Occipital lobe (tissue), 1 donor: ENCODE measurements at regions not wholly inside any gene's neighbourhood (a gene's known extent, or its start where the extent isn't known, plus 50 kb on each side); places are given as distances from the start of the nearest gene placed in this dataset.

Source experiments
- DNase-seq: peaks from one replicate; lab custom pipeline; 2025; lab: John Stamatoyannopoulos, UW

DNA sequence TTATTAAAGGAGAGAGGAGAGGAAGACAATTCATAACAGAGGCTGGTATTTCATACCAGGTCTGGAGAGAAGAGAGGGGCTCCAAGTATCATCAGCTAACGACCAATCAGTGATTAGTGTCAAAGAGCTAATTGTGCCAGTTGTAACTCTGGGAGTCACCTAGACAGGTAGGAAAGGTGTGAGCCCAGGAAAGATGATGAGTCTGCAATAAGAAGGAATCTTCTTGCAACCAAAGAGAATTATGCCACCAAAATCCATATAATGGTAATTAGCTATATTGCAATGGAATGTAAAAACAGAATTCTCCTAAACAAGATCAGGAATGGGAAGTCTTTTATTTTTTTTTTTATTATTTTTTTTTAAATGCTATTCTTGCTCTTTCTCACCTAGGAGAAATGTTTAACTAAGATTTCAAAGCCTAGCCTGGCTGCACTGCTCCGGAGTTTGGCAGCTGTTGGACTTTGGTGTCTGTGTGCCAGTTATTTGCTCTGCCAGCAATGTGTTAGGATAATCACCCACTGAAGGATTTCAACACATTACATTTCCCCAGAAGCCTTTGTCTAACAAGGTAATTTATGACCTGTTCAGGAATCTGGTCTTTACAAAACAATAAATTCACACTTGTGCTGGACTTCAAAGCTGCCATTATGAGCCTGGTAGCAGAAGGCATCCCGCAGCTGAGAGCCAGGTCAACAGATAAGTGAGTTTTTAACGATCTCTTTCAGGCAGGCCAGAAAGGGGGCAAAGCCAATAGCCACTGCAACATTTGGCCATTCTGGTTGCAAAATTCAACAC, 89.4 kb downstream of the FOXB1 start:
- DNase-seq = no peak

DNA sequence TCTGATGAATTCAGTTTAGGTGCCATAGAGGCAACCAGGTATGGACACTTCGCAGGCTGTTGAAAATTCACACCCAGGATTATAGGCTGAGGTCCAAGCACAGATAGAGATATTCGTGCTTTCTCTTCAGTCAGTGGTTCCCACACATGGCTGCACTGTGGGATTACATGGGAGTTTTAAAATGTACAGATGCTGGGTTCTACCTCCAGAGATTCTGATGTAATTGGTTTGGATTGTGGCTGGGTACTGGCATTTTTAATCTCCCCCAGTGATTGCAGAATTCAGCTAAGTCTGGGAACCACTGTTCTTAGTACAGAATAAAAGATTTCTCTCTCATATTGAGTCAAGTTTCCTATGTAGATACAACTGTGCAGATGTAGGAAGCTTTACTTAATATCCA, 91.6 kb downstream of the FOXB1 start:
- DNase-seq = no peak

DNA sequence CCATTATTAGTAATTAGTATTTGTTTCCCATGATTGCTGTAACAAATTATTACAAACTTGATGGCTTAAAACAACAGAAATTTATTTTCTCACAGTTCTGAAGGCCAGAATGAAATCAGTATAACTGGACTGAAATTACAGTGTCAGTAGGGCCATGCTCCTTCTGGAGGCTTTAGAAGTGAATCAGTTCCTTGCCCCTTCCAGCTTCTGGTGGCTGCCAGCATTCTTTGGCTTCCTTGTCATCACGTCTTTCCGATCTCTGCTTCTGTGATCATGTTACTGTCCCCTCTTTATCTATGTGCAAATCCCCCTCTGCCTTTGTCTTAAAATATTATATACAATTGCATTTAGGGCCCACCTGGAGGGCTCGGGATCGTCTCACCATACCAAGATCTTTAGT, 92.0 kb downstream of the FOXB1 start:
- DNase-seq = no peak

DNA sequence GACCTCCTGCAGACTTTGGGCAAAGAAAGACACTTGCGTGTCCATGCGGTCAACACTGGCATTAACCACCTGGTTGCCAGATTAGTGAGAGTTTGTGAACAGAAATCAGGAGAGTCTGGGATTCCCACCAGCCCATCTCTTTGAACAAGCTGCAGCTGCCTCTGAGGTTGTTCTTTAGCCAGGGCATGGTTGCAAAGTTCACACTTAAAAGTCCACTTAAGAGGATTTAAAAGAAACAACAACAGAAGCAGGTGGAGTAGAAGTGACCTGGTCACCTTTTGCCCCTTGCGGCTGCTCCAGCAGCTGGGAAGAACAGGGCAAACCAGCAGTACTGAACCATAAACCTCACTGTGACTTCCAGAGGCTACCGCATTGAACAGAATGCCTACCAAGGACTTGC, 97.3 kb downstream of the FOXB1 start:
- no peak for DNase-seq

DNA sequence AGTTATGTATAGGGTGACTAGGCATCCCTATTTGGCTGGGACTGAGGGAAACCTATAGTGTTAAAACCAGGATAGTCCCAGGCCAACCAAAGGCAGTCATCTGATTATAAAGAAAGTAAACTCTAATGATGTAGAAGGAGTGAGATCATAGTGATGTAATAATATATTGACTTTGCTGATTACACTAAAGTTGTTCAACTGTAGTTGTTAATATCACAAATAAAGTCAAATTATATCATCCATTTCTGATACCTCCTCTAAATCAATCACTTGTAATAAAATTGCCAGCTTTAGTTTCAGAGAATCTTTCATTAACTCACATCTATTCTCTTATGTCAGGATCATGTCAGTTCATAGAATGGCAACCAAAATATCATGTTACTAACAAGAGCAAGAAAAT, 98.6 kb downstream of the FOXB1 start:
- DNase-seq = no peak

DNA sequence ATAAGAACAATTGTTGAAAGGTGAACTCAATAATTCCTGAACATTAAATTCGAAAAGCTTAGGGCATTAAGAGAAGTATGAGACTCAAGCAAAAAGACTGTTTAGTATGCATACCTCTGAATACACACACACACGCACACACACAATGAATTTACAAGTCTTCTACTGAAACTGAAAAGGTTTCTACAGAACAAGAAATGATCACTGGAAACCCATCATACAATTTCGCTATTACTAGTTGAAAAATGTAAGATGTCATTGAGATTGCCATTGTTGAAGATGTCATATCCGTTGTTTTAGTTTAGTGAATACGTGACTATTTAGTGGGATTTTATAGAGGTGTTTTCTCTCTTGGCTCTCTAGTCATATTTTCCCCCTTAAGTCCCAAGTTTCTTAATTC, 106.8 kb downstream of the FOXB1 start:
- no peak for DNase-seq

DNA sequence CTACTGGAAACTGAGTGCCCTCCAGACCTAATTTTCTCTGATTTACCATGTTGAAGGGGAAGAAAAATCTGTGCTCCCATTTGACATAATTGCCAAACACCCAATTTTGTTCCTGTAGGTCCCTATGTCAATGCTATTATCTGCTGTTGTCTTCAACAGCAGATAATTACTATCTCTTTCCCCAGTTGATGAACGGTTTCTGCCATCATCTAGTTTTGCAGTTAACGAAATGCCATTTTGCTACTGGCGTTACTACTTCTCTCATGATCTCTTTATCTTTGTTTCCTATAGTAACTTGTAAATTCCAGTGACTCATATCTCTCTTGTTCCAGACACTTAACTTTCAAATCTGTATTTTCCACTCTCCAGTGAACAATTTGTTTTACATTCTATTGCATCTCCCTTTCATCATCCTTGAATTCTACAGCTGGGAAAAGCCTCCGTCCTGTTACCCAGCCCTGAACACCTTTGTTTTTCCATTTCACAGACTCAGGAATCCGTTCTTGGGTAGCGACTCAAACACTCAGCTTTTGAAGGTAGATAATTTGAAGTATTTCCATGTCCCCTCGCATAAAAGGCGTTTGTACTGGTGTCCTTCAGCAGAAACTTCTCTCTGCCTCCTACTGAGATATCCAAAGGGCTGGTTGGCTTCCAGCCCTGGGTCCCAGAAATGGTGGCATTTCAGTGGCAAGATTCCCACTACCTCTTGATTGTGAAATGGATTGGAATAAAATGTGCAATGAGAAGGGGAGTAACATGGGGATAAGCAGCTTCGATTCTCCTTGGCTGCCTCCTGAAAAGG, 111.7 kb downstream of the FOXB1 start:
- no peak for DNase-seq

DNA sequence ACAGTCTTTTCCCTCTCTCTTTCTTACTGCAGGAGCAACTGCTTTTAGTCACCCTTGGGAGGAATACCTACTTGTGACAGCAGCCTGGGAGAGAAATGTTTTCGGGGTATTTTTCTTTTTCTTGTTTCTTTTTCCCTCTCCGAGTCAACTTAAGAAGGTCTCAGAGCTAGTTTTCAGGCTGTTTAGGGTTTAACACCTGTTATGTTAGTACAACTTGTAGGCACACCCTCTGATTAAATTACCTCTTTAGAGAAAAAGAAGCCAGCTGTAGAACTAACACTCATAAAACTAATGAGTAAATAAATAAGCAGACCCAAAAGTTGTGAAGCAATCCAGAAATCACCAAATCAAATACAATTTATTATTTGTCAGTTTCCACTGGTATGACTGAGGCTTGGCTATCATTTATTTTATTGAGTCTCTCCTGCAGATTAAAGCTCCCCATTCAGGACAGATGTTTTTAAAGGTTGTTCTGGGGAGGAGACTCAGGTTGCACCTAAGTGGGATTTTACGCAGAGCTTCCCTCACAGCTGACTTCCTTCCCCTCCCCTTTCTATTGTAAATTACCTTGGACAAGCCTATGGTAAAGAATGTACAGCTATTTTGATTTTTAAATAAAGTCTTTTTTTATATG, 112.5 kb downstream of the FOXB1 start:
- DNase-seq = no peak

DNA sequence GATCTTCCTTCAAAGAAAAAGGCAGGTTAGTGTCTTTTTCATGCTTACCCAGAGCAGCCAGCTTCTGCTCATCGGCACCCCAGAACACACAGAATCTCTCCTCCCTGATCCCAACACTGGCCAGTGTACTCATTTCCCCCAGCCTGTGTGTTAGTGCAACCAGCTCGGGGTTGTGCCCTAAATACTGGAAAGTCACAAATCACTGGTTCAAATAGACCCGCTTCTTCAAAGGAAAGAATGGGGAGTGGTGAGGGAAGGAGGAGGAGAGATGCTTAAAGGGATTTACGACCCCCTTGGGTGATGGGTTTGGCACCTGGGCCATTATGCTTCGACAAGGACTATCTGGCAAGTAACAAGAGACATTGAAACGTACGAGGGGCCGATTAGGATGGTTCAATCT, 114.0 kb downstream of the FOXB1 start:
- DNase-seq = no peak

DNA sequence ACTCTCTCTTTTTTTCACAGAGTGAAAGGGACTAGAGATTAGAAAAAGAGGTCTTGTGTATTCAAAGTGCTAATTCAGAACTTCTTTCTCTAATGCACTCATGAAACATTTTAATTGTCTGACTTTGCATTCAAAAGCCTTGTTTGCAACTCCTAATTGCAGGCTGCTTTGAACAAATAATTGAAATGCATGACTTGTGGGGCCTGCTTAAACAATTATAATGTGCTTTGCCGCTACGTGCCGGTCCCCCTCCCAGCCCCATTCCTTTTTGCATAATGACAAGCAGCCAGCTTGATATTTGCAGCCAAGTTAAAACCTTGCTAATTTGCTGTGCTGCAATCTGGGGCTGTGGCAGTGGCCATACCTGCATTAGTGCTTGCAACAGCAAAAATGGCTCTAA, 114.5 kb downstream of the FOXB1 start:
- DNase-seq = no peak

DNA sequence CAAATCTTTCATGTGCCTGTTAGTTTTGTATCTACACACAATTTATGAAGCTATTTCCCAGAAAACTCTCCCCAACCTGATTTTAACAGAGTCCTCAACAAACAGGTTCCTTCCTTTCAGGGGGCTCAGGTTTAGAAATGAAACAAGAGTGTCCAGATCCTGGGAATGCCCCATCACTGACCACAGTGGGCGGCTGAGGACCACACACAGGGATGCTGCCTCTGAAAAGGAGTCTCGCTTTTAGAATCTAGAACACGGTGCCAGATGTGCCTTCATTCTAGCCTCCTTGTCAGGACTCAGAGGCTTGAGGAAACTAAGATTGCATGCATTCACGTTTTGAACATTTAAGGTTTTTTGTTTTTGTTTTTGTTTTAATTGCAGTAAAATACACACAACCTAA, 115.0 kb downstream of the FOXB1 start:
- DNase-seq = no peak

DNA sequence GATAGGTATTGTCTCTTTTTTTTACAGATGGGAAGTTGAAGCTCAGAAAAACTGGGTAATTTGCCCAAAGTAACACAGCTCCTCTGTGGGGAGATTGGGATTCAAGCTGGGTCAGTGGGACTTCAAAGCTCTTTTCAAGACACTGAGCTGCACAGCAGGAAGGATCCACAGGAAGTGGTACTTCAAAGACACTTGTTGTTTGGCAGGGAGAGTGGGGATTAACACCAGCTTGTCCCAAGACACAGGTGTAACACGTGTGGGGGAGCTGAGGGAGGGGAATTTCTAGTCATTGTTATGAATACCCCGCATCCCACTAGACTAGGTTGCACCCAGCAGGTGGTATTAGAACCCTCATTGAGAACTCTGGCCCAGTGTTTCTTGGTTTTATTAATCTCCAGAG, 116.0 kb downstream of the FOXB1 start:
- DNase-seq = no peak

DNA sequence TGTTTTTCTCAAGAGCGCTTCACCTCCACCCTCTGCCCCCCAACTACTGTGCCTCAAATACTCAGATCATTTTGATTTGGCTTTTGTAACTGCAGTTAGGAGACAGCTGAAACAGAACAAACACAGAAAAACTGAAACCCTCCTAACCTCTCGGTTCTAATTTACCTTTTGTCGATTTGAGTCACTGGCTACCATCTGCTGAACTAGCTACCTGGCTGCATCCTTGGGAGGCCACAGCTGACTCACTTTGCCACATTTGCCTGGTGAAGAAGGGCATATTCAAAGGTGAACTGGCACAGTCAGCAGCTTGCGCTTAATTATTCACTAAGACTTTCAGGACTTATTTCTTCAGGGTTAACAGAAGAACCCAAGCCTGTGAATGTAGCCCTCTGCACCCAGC, 117.7 kb downstream of the FOXB1 start:
- no peak for DNase-seq

DNA sequence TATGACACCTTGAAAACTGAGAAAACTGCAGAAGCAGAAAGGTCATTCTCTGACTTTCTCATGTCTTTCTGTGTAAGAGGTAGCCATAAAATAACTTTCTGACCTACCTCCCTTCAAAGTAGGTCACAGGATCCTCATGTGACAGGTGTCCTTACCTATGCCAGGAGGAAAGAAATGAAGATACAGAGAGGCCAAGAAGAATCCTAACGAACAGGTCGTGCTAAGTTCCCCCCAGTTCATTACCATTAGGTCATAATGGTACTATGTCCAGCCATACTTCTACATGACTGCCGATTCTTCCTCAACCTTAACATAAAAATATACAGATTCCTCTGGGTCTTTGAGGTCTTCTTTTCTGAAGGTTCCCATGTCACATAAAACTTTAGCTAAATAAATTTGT, 118.6 kb downstream of the FOXB1 start:
- DNase-seq = no peak

DNA sequence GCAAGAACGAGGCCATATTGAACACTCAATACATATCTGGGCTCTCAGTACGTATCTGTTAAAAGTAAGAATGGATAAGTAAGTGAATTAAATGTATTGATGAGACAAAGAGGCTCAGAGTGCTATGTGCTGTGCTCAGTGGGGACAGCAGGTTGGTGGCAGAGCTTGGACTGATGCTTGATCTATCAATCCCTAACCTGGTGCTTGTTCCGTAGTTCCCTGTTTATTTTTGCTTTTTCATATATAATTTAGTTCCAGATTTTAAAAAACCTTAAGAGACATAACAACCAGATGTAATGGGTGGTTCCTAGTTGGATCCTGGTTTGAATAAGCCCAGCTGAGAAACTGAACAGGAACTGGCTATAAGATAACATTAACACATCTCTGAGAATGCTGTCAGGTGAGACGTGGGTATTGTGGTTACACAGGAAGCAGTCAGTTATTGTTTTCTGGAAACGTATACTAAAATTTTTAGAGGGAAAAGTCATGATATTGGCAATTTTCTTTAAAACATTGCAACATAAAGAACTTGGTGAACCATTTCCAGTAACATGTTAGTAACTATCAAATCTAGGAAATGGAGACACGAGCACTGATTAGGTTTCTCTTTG, 120.5 kb downstream of the FOXB1 start:
- DNase-seq = no peak

DNA sequence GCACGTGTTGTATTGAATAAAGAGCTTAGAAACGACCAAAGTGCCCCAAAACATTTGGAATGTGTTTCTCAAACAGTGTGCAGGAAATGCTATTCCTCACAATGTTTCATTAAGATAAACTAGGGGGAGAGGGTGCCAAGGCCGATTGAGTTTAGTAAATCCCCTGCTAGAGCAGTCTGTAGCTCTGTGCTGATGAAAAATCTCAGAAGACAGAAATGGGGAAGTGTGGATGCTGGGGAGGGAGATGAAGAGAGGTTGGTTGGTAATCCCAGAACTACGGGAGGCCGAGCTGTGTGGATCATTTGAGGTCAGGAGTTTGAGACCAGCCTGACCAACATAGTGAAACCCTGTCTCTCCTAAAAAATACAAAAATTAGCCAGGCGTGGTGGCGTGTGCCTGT, 121.2 kb downstream of the FOXB1 start:
- DNase-seq = no peak

DNA sequence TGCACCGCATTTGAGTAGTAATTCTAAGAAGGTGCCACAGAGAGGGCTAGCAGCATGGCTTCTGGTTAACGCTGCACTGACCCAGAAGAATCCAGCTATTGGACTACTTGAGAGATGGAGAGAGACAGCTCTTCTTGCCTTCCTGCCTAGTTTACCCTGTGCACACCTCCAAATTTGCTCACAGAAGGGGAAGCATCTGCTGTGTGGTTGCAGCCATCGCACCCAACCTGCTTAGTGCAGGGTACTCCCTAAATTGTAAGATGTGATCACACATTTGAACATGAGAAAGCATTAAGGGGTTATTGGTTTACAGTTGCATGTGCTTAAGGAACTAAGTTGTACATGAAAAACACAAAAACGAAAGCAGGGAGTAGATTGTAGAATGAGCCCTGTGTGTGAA, 122.1 kb downstream of the FOXB1 start:
- no peak for DNase-seq

DNA sequence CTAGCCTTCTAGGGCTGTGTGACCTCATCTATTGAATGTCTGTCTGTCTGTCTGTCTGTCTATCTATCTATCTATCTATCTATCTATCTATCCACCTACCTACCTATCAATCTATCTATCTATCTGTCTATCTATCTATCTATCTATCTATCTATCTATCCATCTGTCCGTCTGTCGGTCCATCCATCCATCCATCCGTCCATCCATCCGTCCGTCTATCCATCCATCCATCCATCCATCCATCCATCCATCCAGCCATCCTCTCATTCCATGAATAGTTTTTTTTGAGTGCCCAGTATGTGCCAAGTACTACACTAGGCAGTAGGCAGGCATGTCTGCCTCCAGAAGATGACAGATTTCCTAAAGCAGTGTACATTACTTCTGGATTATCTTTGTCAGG, 122.5 kb downstream of the FOXB1 start:
- DNase-seq = no peak

DNA sequence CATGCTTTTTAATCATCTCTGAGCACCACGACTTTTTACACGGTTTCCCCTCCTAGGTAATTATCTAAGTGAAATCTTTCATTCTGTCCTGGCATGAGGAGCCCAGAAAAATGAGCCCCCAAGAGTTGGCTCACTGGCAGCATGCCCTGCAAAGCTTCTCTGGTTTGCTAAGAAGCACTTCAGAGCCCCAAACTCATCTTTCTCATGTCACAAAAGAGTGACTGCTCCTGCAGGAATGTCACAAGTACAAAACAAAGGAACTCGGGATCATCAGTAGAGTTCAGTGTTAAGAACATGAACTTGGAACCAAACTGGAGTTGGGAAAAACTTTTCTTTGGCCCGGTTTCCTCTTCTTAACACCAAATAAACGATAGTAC, 123.9 kb downstream of the FOXB1 start:
- DNase-seq = no peak

DNA sequence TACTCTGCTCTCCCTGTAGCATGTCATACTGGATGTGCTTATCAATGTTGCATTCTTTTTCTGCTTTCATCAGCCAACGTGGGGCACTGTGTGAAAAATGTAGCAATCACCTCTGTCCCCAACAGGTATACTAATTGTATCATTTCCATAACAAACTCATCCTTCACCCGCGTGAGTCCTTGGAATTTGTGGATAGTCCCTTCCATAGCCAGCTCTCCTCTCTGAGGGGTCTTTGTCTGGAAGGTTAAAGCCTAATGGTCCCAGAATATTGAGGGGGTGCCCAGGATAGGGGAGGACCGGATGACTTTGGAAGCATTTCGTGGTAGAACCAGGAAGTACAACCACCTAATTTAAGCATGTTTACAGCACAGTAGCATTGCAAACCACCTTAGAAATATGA, 124.6 kb downstream of the FOXB1 start:
- no peak for DNase-seq

DNA sequence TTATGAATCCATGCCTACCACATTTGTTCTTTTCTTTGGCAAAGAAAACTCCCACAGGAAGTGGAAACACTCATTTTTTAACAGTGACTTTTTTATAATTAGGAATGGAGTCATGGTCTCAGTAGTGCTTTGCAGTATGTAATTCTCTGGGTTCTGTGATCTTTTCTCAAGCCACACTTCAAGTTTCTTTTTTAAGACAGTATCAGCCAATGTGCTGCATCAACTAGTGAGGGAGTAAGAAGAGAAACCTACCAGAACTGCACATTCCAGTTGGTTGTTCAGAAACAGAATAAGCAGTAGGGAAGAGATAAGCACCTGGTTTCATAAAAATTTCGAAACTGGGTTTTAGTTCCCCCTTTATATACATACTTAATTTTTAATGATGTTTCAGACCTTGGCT, 126.3 kb downstream of the FOXB1 start:
- DNase-seq = no peak

DNA sequence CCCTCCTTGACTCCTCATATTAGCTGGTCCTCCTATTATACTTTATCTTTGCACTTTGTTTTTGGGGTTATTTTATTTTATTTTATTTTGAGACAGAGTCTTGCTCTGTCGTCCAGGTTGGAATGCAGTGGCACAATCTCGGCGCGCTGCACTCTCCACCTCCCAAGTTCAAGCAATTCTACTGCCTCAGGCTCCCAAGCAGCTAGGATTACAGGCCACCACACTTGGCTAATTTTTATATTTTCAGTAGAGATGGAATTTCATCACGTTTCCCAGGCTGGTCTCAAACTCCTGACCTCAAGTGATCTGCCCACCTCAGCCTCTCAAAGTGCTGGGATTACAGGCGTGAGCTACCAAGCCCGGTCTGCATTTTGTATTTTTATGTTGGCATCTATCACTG, 126.7 kb downstream of the FOXB1 start:
- DNase-seq = no peak
